ENCODE measurements at regions not wholly inside any gene's neighbourhood (a gene's known extent, or its start where the extent isn't known, plus 50 kb on each side); places are given as distances from the start of the nearest gene placed in this dataset.

GRCh38 chr6:91569071-91569470, 982.2 kb upstream of the MAP3K7 start (continued):
- TF ChIP-seq ZBTB4 (CRISPR knock-in tag; IDR thresholded peaks at IDR 0.05): no peak
- no peak for TF ChIP-seq ZNF24 (IDR thresholded peaks at IDR 0.05)
- TF ChIP-seq FOS (IDR thresholded peaks at IDR 0.05; ENCODE audit: borderline replicate concordance, extremely low read depth, insufficient read length): no peak
- TF ChIP-seq ASH2L (IDR thresholded peaks at IDR 0.05; ENCODE audit: borderline replicate concordance, low read depth): no peak
- no peak for TF ChIP-seq BMI1 (IDR thresholded peaks at IDR 0.05; ENCODE audit: borderline replicate concordance)
- no peak for TF ChIP-seq PAX8 (IDR thresholded peaks at IDR 0.05)
- TF ChIP-seq SUPT20H (IDR thresholded peaks at IDR 0.05; ENCODE audit: borderline replicate concordance, control insufficient read depth, low read depth, low read length): no peak

GRCh38 chr6:91566467-91566866, 979.6 kb upstream of the MAP3K7 start:
- DNase-seq (ENCODE audit: low read depth, low spot score) (no peak), ATAC-seq (no peak), FAIRE-seq (no peak)
- H3K4me2 ChIP-seq (ENCODE audit: control insufficient read depth, insufficient read depth): no peak overlapping the region
- H3K27ac ChIP-seq (ENCODE audit: control insufficient read depth, insufficient read depth): no peak overlapping the region
- H3K9me3 ChIP-seq (replicated peaks; ENCODE audit: control insufficient read depth, insufficient read depth, low read length): no peaks in the 10 kb centered on the region
- no TSS peak for BruUV-seq (replicated peaks)
- ChIA-PET RAD21 (ENCODE audit: unreplicated experiment) (no interaction called here), CTCF (no interaction called here), POLR2A (no interaction called here), SMC1A (ENCODE audit: uncharacterized antibody, unreplicated experiment) (interaction anchor here (1.2 kb wide), 2 partner anchors 9 to 36 kb away, joined by 3 read pairs; no protein-coding TSS in a partner anchor)
- no peaks in the 10 kb centered on the region for H4K20me1 ChIP-seq (ENCODE audit: control insufficient read depth, insufficient read depth)
- no peak overlapping the region for H3K9ac ChIP-seq (ENCODE audit: control insufficient read depth, insufficient read depth, low read length)
- H3K4me3 ChIP-seq: no peak overlapping the region
- no peaks in the 10 kb centered on the region for H3K79me2 ChIP-seq (ENCODE audit: control insufficient read depth, insufficient read depth, low read length)
- intact Hi-C loops (cut with micrococcal nuclease; ENCODE audit: unreplicated experiment) (no loop called here), in situ Hi-C loops (cut with MboI) (no loop called here)
- no peak overlapping the region for H2AFZ ChIP-seq (ENCODE audit: control insufficient read depth, low read depth, low read length)
- no peaks in the 10 kb centered on the region for H3K4me1 ChIP-seq (ENCODE audit: control insufficient read depth, insufficient read depth, low read length)
- H3K27me3 ChIP-seq (replicated peaks in 1 of 2; ENCODE audit: control insufficient read depth in 2 of 2, insufficient read depth in 2 of 2, low read length in 1 of 2): no peaks in the 10 kb centered on the region
- H3K36me3 ChIP-seq (ENCODE audit: control insufficient read depth in 2 of 2, insufficient read depth in 2 of 2, low read length in 1 of 2): no peaks in the 10 kb centered on the region
- TF ChIP-seq IRF3 (IDR thresholded peaks at IDR 0.05): no peak
- no peak for TF ChIP-seq PML (IDR thresholded peaks at IDR 0.05; ENCODE audit: low read length)
- TF ChIP-seq NR2F1 (conservative IDR thresholded peaks at IDR 0.05): no peak
- no peak for TF ChIP-seq POLR2AphosphoS5 (IDR thresholded peaks at IDR 0.05; ENCODE audit: low read length)
- no peak for TF ChIP-seq EP300 (IDR thresholded peaks at IDR 0.05; ENCODE audit: borderline replicate concordance in 1 of 2, control insufficient read depth in 1 of 2, low read depth in 2 of 2, low read length in 2 of 2)
- TF ChIP-seq TBL1XR1 (IDR thresholded peaks at IDR 0.05; ENCODE audit: low read depth, low read length): no peak
- TF ChIP-seq NR2C2 (IDR thresholded peaks at IDR 0.05; ENCODE audit: borderline replicate concordance, control insufficient read depth, insufficient read length, low read depth): no peak
- TF ChIP-seq, protein P1, sequence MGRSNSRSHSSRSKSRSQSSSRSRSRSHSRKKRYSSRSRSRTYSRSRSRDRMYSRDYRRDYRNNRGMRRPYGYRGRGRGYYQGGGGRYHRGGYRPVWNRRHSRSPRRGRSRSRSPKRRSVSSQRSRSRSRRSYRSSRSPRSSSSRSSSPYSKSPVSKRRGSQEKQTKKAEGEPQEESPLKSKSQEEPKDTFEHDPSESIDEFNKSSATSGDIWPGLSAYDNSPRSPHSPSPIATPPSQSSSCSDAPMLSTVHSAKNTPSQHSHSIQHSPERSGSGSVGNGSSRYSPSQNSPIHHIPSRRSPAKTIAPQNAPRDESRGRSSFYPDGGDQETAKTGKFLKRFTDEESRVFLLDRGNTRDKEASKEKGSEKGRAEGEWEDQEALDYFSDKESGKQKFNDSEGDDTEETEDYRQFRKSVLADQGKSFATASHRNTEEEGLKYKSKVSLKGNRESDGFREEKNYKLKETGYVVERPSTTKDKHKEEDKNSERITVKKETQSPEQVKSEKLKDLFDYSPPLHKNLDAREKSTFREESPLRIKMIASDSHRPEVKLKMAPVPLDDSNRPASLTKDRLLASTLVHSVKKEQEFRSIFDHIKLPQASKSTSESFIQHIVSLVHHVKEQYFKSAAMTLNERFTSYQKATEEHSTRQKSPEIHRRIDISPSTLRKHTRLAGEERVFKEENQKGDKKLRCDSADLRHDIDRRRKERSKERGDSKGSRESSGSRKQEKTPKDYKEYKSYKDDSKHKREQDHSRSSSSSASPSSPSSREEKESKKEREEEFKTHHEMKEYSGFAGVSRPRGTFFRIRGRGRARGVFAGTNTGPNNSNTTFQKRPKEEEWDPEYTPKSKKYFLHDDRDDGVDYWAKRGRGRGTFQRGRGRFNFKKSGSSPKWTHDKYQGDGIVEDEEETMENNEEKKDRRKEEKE (IDR thresholded peaks at IDR 0.05): no peak
- no peak for TF ChIP-seq EZH2 (IDR thresholded peaks at IDR 0.05; ENCODE audit: borderline replicate concordance, control insufficient read depth, low read depth, low read length)
- no peak for TF ChIP-seq BCL11A (IDR thresholded peaks at IDR 0.05; ENCODE audit: low read depth, low read length)
- TF ChIP-seq MYB (IDR thresholded peaks at IDR 0.05; ENCODE audit: borderline replicate concordance, low read depth, low read length): no peak
- no peak for TF ChIP-seq IKZF1 (conservative IDR thresholded peaks at IDR 0.05)

Data from GM12878 (cell line).